Activated CD4-positive, CD25-positive, alpha-beta regulatory T cell (primary cell): ENCODE measurements at regions not wholly inside any gene's neighbourhood (a gene's known extent, or its start where the extent isn't known, plus 50 kb on each side); places are given as distances from the start of the nearest gene placed in this dataset.

Experiments used
- DNase-seq, 4 experiments: peaks; one replicate each; lab custom pipeline; 2025; lab: John Stamatoyannopoulos, UW

DNA sequence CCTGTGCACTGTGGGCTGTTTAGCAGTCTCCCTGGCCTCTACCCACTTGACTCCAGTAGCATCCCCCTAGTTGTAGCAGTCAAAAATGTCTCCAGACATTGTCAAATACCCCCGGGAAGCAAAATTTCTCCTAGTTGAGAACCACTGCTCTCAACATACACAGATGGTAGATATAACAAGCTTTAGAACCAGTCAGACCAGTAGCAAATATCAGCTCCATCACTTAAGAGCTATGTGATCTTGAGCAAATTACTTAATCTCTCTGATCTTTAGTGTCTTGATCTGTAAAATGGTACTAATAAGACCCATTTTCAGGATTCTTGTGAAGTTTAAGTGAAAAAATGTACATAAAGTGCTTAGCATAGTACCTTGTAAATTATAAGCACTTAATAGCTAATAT is 96.2 kb downstream of the DUSP6 start:
- no peak for DNase-seq

- no peak for DNase-seq
Measured at GRCh38 chr12:89253488-89253887, 98.8 kb downstream of the DUSP6 start.

DNA sequence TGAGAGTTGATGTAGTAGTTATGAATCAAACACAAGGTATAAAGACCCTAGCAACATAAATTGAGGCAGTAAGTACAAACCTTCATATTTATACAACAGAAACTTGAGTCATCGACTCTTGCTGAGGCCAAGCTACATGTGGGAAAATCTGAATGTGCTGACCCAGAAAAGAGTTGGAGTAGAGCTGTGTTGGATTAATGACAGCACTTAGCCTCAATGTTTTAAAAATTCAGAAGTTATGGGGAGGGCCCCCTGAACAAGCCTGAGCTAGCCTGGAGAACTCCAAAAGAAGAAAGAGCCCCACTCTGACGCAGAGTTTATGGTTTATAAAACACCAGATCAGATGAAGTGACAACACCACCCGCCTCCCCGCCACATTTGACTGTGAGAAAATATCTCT is 100.0 kb downstream of the DUSP6 start:
- no peak for DNase-seq

DNA sequence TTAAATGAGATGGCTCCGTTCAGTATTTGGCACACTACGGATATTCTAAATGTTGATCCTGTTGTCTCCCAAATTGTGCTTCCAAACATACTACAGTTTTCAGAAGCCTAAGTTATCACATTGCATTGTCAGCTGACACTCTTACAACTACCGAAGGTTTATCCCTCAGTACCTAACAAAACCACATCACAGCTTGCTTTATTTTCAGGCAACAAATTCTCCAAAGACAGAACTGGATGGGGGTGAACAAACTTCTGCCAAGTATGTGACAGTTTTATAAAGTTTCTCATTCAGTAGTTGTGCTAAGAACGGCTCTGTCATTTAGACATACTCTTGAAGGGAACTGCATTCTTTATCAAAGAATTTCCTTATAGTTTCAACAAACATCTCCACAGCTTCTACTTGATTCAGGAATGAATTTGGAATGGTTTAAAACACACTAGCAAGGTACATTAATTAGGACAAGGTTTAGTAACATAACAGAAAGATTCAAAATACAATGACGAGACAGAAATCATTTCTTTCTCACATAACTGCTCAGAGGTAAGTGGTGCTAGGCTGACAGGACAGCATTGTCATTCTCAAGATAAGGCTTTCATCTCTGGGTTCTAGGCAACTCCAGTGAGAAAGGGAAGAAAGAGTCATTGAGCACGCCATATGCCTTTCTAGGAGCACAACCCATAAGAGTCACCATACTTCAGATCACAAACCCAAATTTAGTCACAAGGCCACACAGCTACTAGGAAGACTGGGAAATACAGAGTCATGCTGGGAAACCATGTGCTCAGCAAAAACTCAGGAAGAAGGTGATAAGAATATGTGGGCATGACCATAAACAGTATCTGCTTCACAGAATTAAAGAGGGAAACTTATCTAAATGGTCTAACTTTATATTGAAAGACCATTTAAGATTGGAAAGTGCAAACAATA is 100.7 kb downstream of the DUSP6 start:
- DNase-seq = no peak

DNA sequence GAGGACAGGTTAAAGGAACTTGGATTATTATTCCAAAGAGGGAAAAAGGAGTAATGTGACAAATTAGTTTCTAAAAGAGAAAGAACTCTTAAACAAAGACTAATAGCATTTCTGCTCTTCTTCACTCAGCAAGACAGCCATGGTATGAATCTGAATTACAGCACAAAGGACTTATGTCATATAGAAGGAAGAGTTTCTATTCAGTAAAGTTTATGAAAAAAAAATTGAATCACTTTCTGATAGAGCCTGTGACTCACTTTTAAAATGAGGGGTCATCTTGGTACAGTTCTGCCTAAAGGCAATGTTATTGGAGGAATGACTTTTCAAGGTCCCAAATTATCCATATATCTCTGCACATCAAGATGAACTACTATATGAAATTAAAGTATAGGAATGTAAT is 101.7 kb downstream of the DUSP6 start:
- DNase-seq = no peak

DNA sequence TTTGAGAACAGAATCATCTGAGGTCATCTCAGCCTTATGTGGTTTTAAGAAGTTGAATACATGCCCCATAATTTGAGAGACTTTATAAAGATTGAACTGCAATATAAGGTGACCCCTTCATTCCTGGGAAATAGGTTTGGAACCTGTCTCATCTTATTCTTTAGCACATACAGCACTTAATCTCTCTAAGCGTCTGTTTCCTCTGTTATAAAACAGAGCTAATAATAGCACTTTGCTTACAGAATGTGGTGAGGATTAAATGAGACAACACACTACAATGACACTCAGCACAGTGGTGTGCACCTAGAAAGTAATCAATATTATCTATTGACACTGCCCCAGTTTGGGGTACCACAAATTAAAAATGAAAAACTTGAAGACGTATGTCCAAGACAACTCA is 102.1 kb downstream of the DUSP6 start:
- DNase-seq = no peak

GRCh38 chr12:89247967-89248366 is 104.3 kb downstream of the DUSP6 start:
- no peak for DNase-seq

DNA sequence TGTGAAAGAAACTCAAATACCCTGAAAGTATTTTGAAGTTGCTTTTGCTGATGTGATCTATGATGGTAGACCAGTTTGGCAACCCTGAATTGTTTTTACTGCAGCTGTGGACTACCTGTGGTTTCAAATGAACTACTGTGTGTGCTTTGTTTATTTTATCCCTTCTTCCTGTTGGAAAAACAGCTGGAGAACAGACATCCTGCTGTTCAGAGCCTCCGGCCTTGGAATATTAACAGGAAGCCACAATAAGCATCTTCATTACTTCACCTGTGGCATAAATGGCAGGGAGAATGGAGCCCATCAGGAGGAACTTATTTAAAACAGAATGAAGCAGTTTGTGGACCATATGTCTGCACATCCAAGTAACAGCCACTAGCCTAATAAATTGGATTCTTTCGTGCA is 104.8 kb downstream of the DUSP6 start:
- no peak for DNase-seq

- peak in 3 of 4 experiments; percentile 2 to 9 (median 5) for DNase-seq
Measured at GRCh38 chr12:89245090-89245489, 107.2 kb downstream of the DUSP6 start.

GRCh38 chr12:89244536-89244935 is 107.8 kb downstream of the DUSP6 start:
- DNase-seq = no peak

DNA sequence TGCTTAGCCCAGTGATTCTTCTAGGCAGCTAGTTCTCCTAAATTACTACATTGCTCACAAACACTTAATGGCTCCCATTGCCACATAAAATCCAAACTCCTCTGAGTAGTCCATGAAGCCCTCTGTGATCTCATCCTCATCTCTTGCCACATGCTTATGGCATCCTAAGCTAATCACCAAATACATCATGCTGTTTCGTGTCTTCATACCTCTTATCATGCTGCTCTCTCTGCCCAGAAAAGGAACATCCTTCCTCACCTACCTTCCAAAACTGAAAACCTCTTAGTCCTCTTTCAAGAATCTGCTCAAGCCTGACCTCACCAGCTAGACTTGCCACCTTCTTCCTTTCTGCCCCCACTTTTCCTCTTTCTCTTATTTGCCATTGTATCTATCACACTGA is 108.5 kb downstream of the DUSP6 start:
- DNase-seq = no peak

GRCh38 chr12:89239534-89239933 is 112.8 kb downstream of the DUSP6 start:
- no peak for DNase-seq

GRCh38 chr12:89238593-89238992 is 113.7 kb downstream of the DUSP6 start:
- no peak for DNase-seq

GRCh38 chr12:89237763-89238162 is 114.5 kb downstream of the DUSP6 start:
- no peak for DNase-seq

DNA sequence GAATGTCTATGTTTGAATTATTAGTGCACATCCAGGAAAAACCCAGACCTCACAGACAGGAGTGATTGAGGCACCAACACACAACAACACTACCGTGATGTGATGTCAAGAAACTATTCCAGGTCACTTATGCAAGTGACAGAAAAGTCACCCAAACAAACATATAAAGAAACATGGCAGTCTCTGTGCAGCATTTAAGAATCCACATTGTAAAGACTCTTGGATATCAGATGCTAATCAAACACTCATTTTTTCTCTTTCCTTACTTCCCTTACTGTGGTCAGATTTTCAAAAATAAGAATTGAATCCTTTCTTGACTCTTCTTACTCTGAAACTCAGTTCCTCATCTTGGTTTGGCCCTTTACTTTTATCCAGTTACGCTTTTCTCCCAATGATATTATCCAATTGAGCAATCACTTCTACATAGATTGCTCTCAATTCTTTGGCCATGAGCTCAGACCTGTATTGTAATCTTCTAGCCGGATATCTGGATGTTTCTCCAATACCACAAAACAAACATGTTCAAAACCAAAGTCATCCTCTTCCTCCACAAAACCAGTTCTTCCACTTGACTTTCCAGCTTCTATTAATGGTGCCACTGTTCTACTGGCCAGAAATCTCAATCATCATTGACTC is 115.4 kb downstream of the DUSP6 start:
- DNase-seq = no peak

DNA sequence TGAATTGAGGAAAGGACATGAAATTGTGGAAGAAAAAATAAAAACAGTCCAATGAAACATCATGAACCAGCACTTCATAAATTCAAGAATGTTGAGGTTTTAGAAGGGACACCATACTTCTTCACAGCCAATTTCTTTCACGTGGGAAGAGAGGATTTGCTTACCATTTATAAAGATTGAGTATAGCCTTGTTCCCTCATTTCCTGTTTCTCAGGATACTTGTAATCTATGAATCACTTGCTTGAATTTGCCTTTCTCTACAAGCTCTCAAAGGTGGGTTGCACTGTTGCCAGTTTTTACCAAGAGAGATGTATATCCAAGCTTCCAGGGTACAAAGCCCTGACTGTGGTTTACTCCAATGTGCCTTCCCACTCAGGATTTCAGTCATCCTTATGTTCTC is 116.1 kb downstream of the DUSP6 start:
- no peak for DNase-seq

- DNase-seq = no peak
Measured at GRCh38 chr12:89235189-89235993, 116.9 kb downstream of the DUSP6 start.

GRCh38 chr12:89234324-89235114 is 117.8 kb downstream of the DUSP6 start:
- no peak for DNase-seq

- DNase-seq = no peak
Measured at GRCh38 chr12:89231686-89232085, 120.6 kb downstream of the DUSP6 start.

DNA sequence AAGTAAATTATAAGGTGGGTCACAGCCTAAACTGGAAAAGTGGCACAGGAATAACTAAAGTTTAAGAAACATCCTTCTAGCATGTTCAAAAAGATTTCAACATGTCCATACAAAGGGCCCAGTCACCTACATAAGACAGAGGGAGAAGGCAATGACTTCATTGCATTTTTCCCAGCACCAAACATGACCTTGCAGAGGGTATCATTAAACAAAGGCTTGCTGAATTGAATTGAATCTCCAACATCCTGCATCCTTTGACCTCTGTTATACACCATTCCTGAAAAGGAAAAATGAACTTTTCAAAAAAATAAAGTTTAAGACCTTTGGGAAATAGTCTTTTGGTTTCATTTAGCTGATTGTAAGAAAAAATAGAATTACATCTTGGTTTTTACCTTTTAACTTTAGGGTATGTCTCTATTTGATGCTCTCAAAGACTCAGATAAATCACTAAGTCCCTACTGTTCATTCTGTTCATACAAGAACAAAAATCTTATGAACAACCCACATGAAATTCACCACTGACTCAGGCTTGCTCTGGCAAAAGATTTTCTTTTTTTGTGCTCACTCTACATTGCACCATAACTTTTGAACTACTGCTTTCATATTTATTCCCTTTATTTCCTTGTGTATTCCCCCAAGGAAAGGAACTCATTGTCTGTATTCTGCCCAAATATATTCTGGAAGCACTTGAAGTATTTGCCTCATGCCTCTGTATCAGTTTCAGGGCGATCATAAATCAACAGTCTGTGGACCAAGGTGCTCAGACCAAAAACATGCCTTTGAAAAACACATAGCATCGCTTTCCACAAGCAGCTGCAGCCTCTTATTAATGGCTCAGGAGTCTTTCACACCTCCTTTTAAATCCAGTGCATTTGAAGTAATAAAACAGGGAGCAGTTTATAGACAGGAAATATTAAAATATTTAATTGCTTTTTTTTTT is 121.7 kb downstream of the DUSP6 start:
- no peak for DNase-seq

GRCh38 chr12:89228491-89228890 is 123.8 kb downstream of the DUSP6 start:
- no peak for DNase-seq
